Right atrium auricular region (tissue), 2 donors: ENCODE measurements at regions not wholly inside any gene's neighbourhood (a gene's known extent, or its start where the extent isn't known, plus 50 kb on each side); places are given as distances from the start of the nearest gene placed in this dataset.

Experiments
- DNase-seq: peaks from one replicate; pipeline ENCODE4 v3.0.0-alpha.2; 2019; ENCODE audit warnings: low spot score
- H3K27ac ChIP-seq, 2 donors: fragments of 200-600 bp; sonication (generic); 1 replicate in 1 of 2; 2 replicates in 1 of 2; pipeline ENCODE4 v1.5.1; 2016 to 2019
- H3K27me3 ChIP-seq, 2 donors: fragments of 200-600 bp; sonication (generic); one replicate each; pipeline versions ENCODE4 v1.5.1 to v1.6.0; 2017 to 2019
- H3K36me3 ChIP-seq: fragments of 200-600 bp; sonication (generic); one replicate; pipeline ENCODE4 v1.5.1; 2016
- H3K4me1 ChIP-seq, 2 donors: fragments of 200-600 bp; sonication (generic); one replicate each; pipeline versions ENCODE4 v1.5.1 to v1.6.0; 2017 to 2019
- H3K4me3 ChIP-seq, 2 donors: fragments of 200-600 bp; sonication (generic); 1 replicate in 1 of 2; 2 replicates in 1 of 2; pipeline ENCODE4 v1.5.1; 2017 to 2019; ENCODE audit warnings: mild to moderate bottlenecking in 1 of 2, moderate library complexity in 1 of 2
- H3K9me3 ChIP-seq, 2 donors: fragments of 200-600 bp; sonication (generic); one replicate each; pipeline ENCODE4 v1.5.1; 2019
- CTCF ChIP-seq, 2 donors: fragments of 200-600 bp; sonication (generic); IDR thresholded peaks; one replicate each; pipeline ENCODE4 v1.5.1; 2019; ENCODE audit warnings: antibody characterized with exemption in 2 of 2

GRCh38 chr2:184004289-184004947 lies 593.9 kb upstream of the ZNF804A start:
- TF ChIP-seq CTCF (IDR thresholded peaks at IDR 0.05) = no peak
- Histone ChIP-seq H3K36me3 (no peaks in the 10 kb centered on the region), H3K27ac (peak overlapping the region in 1 of 2 donors; percentile 37), H3K9me3 (no peaks in the 10 kb centered on the region), H3K27me3 (no peaks in the 10 kb centered on the region), H3K4me3 (no peak overlapping the region), H3K4me1 (no peaks in the 10 kb centered on the region)
- DNase-seq = no peak

- Histone ChIP-seq H3K36me3 (no peaks in the 10 kb centered on the region), H3K9me3 (no peaks in the 10 kb centered on the region), H3K27me3 (no peaks in the 10 kb centered on the region), H3K4me1 (no peaks in the 10 kb centered on the region), H3K4me3 (no peak overlapping the region), H3K27ac (no peak overlapping the region)
- DNase-seq = no peak
- no peak for TF ChIP-seq CTCF (IDR thresholded peaks at IDR 0.05)
These were observed 593.2 kb upstream of the ZNF804A start for GRCh38 chr2:184004948-184005672.

GRCh38 chr2:184006998-184007397 lies 591.3 kb upstream of the ZNF804A start:
- no peak for DNase-seq
- no peak overlapping the region for H3K4me3 ChIP-seq
- H3K27ac ChIP-seq = no peak overlapping the region

GRCh38 chr2:184026961-184027360 lies 571.4 kb upstream of the ZNF804A start:
- no peak for TF ChIP-seq CTCF (IDR thresholded peaks at IDR 0.05)
- Histone ChIP-seq H3K4me1 (no peaks in the 10 kb centered on the region), H3K27ac (no peak overlapping the region), H3K4me3 (no peak overlapping the region), H3K36me3 (no peaks in the 10 kb centered on the region), H3K27me3 (no peaks in the 10 kb centered on the region), H3K9me3 (no peaks in the 10 kb centered on the region)
- DNase-seq = no peak

More at GRCh38 chr2:184006998-184007397, 591.3 kb upstream of the ZNF804A start:
- TF ChIP-seq CTCF (IDR thresholded peaks at IDR 0.05) = no peak
- H3K27me3 ChIP-seq = no peaks in the 10 kb centered on the region
- H3K36me3 ChIP-seq = no peaks in the 10 kb centered on the region
- H3K9me3 ChIP-seq = no peaks in the 10 kb centered on the region
- H3K4me1 ChIP-seq = no peaks in the 10 kb centered on the region

GRCh38 chr2:184030245-184030644 lies 568.1 kb upstream of the ZNF804A start:
- no peak for TF ChIP-seq CTCF (IDR thresholded peaks at IDR 0.05)
- Histone ChIP-seq H3K27me3 (no peaks in the 10 kb centered on the region), H3K27ac (no peak overlapping the region), H3K36me3 (no peaks in the 10 kb centered on the region), H3K4me1 (no peaks in the 10 kb centered on the region), H3K9me3 (no peaks in the 10 kb centered on the region), H3K4me3 (no peak overlapping the region)
- no peak for DNase-seq
